T1000 (cell line): ENCODE measurements at regions not wholly inside any gene's neighbourhood (a gene's known extent, or its start where the extent isn't known, plus 50 kb on each side); places are given as distances from the start of the nearest gene placed in this dataset.

ENCODE experiments used
- DNase-seq: peaks from one replicate; lab custom pipeline; 2025; ENCODE audit warnings: mixed read lengths; lab: John Stamatoyannopoulos, UW

DNA sequence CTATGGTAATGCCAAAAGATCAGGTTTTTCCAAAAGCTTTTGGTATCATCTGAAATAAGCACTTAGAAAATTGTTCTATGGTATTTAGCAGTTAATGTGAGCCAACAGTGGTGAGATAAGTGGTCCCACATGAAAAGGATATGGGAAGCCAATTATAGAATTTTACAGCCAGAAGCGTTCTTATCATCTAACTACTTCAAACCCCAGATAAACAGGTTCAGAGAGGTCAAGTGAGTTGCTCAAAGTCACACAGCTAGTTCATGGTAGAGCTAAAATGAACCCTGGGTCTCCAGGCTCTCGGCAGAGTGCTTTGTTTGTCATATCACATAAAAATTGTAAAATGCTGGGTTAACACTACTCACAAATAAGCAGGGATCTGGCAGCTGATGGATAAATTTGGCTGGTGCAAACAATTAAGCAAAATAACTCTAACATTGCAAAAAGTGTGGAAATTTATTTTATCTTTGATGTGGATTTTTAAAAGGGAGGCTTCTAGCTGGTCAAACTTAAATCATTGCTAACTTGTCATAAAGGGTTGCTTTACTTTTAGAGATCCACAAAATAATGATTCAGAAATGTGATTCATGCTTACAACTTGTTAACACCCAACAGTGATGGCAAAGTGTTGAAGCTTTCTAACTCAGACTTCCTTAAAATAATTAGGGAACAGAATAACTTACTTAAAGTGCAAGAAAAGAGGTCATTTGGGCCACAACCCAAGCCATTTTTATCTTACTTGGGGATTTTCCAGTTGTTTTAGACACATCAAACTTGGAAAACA is 202.8 kb upstream of the TBC1D5 start:
- DNase-seq = no peak

- no peak for DNase-seq
These were observed 200.4 kb upstream of the TBC1D5 start for GRCh38 chr3:17942856-17943255.

DNA sequence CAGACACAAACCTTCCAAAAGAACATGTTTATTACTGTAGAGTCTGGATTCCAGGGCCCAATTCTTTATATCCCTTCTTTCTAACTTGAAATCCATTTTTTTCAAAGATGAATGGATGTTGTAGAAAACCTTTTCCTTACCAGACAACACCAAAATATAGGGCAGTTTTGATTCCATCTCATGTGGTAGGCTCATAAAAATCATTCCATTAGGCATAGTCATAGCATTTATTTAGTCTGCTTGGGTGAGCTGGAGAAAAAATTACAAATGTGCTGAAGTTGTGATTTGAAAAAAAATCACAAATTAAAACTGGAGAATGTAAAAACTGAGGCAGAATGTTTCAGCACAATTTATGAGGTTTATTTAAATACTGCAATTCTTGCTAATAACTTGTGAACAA is 199.3 kb upstream of the TBC1D5 start:
- no peak for DNase-seq

- DNase-seq = no peak
These were observed 198.7 kb upstream of the TBC1D5 start for GRCh38 chr3:17941152-17941551.

- no peak for DNase-seq
These were observed 196.7 kb upstream of the TBC1D5 start for GRCh38 chr3:17939157-17939556.

DNA sequence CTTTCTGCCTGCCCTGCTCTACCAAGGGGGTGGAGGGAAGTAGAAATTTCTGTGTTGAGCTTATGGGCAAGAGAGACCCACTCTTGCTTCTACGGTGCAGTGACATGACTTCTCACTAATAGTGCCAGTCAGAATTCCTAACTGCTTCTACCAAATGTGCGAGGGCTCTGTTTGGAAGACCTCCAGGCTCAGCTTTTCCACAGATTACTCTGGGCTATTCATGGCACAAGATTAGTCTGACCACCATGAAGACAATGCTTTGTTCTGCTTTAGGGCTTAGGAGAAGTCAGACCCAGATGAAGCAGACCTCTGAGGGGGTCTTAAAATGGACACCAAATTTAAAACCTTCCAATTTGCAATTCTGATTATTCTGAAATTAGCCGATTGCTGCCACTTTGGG is 195.9 kb upstream of the TBC1D5 start:
- DNase-seq = no peak

DNA sequence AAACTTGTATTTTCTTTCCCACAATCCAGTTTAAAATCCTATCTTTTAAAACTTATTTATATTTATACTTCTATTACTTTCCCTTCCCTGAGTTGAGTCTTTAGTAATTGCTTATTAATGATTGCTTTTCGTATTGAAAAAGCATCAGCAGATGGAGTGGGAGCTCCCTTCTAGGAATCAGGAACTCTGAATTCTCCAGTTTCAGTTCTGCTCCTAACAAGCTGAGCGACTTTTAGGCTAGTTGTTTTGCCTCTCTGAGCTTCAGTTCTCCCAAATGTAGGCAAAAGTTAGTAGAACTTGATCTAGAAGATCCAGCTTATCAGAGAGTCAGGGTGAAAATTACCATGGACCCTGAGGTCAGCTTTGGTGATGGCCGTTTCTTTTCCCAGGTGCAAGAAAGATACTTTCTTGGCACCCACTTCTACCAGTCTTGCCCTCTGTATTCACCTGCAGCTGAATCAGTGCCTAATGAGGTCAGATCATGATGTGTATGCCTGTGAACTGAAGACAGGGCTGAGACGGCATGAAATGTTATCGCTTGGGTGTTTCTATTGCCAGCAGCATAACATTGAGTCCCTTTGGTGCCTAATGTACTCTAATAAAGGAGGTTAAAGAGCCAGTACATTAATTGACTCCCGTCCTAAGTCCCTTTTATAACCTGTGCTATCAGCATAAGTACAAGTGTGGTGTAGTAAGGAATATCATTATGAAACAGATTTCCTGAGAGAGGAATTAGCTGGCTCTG is 194.5 kb upstream of the TBC1D5 start:
- DNase-seq = no peak

GRCh38 chr3:17935222-17935621 is 192.8 kb upstream of the TBC1D5 start:
- no peak for DNase-seq

DNA sequence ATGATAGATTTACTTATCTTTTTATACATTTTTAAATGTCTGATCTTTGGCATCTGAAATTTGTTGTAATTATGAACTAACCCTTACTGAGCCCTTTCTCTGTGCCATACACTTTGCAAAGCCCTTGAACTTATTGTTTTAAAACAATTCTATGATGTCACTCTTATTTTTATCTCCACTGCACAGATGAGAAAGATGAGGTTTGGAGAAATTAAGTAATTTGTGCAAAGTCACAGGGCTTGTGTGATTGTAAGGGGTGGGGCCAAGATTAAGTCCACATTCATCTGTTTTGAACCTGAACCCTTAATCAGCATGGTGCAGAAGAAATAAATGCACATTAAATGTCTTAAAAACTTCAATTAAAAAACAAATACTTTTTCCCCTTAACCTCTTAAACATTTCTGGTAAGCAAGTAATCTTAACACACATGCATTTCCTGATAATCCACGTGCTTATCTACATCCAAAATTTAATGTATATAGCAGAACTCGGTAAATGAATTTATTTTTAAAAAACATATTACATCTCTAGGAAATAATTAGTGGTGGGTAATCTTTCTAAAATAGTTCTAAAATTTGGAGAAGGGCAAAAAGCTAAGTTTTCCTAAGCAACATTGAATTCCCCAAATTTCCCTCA is 189.8 kb upstream of the TBC1D5 start:
- no peak for DNase-seq

- no peak for DNase-seq
These were observed 188.7 kb upstream of the TBC1D5 start for GRCh38 chr3:17931131-17931530.

GRCh38 chr3:17928502-17929145 is 186.2 kb upstream of the TBC1D5 start:
- no peak for DNase-seq

- no peak for DNase-seq
These were observed 184.6 kb upstream of the TBC1D5 start for GRCh38 chr3:17927036-17927435.

DNA sequence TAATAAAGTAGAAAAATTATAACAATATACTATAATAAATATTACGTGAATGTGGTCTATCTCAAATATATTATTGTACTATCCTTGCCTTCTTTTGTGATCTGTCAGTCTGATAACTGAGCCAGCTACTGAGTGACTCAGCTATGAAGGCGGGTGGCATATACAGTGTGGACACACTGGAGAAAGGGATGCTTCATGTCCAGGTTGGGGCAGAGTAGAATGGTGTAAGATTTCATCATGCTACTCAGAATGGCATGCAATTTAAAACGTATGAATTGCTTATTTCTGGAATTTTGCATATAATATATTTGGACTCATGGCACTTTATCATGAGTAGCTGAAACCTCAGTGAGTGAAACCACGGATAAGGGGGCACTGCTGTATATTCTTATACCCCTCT is 172.9 kb upstream of the TBC1D5 start:
- no peak for DNase-seq

DNA sequence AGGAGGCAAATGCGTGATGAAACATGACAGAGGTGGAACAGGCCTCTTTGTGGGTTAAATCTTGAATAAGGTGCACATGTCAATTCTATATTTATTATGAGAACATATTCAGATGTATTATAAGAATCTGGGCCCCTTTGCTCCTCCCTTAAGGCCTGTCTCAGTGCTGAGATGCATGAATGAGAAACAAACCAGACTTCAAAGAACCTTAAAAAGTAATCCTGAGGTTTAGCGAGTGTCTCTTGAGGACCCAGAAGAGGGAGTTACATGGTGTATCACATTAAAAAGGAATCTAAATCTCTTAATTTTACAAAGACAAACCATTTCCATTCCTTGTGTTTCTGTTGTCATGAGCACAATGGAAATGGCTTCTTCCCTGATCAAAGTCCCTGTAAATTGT is 170.9 kb upstream of the TBC1D5 start:
- no peak for DNase-seq

DNA sequence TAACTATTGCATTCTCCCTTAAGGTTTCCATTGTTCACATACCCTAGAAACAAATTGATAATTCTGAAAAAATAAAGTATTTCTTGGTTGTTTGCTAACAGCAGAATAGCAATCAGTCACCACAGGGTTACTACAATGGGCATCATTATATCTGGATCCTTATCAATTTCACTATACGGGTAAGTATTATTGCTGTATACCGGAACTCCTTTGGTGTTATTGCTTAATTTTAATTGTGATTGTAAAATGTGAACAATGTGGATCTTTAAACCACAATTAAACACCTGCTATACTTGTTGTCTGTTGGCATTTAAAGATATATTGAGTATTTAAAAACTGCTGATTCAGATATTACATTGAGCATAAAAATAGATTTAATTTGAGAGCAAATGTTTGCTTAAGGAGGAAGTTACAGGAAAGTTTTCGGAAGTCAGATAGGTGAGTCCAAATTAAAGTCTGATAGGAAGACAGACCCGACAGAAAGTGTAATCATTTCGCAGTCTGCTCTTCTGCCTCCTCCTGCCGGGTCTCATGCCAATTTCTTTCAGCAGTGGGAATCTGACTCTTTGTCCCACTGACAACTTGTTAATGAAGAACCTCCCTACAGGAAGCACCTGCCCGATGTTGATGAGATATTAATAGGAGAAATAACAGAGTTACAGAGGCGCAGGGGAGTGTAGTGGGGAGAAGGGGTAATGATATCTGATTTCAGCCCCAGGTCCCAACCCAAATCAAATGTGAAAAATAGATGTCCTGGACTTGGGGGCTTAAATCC is 169.7 kb upstream of the TBC1D5 start:
- no peak for DNase-seq

- no peak for DNase-seq
These were observed 168.5 kb upstream of the TBC1D5 start for GRCh38 chr3:17910922-17911321.

- DNase-seq = no peak
These were observed 167.3 kb upstream of the TBC1D5 start for GRCh38 chr3:17909714-17910113.

DNA sequence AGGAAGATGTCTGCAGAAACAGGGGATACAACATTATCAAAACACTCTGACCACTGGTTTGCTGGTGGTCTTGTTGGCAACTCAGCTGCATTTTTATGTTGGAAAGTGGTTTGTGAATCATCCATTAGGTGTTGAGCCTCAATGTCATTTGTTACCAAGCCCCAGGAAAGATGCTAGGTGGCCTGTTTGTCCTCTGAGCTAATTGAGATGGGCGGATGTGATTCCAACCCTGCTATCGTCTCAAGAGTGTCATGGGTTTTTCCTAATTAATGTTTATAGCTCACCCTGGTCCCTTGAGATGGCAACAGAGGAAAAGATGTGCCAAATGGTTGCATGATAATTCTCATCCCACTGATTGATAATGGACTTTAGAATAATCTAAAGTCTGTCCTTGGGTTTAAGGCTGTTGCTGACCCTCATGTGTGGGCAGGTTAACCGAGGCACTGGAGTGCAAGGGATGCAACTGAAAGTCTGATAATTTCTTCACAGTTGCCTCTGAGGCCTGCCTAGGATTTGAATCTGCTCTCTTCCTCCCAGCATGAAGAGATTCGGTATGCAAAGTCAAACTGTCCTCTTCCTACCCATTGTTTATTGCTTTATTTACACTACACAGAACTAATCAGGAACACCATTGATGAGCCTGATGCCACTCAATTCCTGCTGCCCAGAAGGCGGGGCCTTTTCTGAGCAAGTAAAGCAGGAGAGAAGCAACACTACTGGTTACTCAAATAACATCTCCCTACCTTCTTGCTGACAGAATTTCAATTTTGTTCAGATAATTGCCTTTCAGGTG is 166.2 kb upstream of the TBC1D5 start:
- no peak for DNase-seq

DNA sequence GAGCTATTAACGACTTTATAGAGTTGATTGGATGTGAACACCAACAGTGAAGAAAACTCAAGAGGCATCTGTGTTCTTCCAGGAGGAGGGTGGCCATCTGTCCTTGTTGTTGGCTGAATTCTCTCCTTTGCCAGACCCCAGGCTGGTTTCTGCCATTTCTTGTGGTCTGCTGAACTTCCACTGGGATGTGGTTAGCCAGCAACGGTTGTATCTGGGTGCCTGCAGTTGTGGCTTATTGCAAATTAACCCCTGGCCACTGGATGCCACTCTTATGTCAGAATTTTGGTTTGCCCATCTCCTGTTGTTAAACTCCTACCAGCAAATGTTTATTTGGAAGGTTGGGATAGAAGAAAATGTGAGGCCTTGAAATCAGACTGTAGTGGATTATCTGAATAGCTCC is 163.6 kb upstream of the TBC1D5 start:
- no peak for DNase-seq

DNA sequence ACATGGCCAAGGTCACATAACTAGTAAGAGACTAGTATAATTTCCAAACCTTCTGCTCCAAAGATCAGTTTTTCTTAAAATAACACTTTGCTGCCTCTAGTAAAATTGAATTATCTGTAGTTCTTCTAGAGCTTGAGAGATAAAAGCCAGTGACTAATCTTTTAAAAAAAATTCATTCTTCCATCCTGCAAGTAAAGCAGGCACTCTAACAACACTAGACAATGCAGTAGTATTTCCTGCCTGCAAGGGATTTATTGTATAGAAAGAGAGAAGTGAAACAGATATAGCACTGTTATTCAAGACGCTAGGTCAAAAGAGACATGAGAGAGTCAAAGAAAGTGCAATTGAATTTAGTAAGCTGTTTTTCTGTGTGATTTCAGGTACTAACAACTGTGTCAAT is 159.5 kb upstream of the TBC1D5 start:
- no peak for DNase-seq

- DNase-seq = no peak
These were observed 152.1 kb upstream of the TBC1D5 start for GRCh38 chr3:17894434-17895060.
